ENCODE measurements at regions not wholly inside any gene's neighbourhood (a gene's known extent, or its start where the extent isn't known, plus 50 kb on each side); places are given as distances from the start of the nearest gene placed in this dataset.

DNA sequence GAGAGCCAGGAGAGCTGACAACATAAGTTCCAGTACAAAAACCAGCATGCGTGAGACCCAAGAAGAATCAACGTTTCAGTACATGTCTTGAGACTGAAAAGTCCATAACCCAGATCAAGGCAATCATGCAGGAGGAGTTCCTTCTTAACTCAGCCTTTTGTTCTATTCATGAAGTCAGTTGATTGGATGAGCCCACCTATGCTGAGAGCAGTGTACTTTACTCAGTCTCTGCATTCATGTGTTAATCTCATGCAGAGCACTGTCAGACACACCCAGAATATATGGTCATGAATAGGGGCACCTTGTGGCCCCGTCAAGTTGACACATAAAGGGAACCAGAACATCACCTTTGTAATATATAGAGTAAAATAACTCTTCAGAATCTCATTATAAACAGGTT, 653.6 kb upstream of the CNTNAP5 start:
- no peak for DNase-seq (ENCODE audit: low read depth)
- no peak overlapping the region for H3K4me3 ChIP-seq (ENCODE audit: low read depth, low read length)
- TF ChIP-seq, protein P1, sequence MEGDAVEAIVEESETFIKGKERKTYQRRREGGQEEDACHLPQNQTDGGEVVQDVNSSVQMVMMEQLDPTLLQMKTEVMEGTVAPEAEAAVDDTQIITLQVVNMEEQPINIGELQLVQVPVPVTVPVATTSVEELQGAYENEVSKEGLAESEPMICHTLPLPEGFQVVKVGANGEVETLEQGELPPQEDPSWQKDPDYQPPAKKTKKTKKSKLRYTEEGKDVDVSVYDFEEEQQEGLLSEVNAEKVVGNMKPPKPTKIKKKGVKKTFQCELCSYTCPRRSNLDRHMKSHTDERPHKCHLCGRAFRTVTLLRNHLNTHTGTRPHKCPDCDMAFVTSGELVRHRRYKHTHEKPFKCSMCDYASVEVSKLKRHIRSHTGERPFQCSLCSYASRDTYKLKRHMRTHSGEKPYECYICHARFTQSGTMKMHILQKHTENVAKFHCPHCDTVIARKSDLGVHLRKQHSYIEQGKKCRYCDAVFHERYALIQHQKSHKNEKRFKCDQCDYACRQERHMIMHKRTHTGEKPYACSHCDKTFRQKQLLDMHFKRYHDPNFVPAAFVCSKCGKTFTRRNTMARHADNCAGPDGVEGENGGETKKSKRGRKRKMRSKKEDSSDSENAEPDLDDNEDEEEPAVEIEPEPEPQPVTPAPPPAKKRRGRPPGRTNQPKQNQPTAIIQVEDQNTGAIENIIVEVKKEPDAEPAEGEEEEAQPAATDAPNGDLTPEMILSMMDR (IDR thresholded peaks at IDR 0.05; ENCODE audit: insufficient read depth, low read length): no peak

DNA sequence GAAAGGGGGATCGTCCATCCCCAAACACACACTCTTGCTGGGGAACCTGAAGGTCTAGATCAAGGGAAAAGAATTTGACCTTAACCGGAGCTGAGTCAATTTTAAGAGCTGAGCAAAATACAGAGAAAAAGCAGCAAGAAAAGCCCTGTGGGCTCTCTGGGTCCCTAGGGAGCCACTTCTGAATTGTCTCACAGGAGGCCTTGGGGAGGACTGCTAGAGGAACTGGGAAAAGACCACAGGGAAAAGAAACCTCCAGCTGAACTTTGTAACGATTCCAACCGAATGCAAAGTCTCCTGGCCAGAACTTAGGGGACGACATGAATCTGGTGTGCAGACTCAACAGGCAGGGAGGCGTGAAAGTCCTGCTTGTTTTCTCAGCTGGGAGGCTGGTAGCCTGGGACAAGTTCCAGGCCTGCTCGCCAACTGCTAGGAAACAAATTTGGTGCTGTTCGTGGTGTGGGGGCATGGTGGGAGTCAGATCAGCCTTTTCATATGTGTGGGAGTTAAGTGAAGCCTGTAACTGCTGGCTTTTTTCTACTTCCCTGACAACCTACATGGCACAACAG, 644.6 kb upstream of the CNTNAP5 start:
- TF ChIP-seq, protein P1 (IDR thresholded peaks at IDR 0.05; ENCODE audit: insufficient read depth, low read length): no peak
- no peak overlapping the region for H3K4me3 ChIP-seq (ENCODE audit: low read depth, low read length)
- no peak for DNase-seq (ENCODE audit: low read depth)

DNA sequence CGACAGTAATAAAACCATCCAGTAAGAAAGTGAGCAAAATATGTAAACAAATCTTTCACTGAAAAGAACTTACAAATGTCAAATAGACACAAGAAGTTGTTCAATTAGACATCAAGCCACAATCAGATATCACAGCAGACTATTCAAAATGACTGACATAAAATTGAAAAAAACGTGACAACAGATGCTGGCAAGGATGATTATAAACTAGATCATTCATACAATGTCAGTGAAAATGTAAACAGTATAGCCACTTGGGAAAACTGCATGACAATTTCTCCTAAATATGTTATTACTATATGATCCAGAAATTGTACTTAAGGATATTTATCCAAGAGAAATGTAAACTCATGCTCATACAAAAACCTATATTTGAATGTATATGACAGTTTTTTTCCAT, 609.4 kb upstream of the CNTNAP5 start:
- no peak for DNase-seq (ENCODE audit: low read depth)
- TF ChIP-seq, protein P1 (IDR thresholded peaks at IDR 0.05; ENCODE audit: insufficient read depth, low read length): no peak
- H3K4me3 ChIP-seq (ENCODE audit: low read depth, low read length): no peak overlapping the region

DNA sequence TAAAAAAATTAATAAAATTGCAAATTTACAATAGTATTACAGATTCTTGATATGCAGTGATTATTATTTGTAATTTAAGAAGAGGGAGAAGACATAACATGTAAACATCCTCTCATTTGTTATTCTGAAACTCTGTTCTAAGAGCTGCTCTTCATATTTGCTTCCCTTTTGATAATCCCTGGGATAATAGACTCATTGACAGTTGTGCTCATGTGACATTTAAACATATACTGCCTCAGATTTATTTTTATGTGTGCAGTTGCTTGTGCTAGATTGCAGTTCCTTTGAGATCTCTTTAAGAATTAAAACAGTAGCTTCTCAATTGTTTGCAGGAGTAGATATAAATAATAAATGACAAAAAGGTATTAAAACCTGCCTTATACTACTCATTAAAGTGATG, 605.1 kb upstream of the CNTNAP5 start:
- TF ChIP-seq, protein P1 (IDR thresholded peaks at IDR 0.05; ENCODE audit: insufficient read depth, low read length): no peak
- DNase-seq (ENCODE audit: low read depth): no peak
- H3K4me3 ChIP-seq (ENCODE audit: low read depth, low read length): no peak overlapping the region

DNA sequence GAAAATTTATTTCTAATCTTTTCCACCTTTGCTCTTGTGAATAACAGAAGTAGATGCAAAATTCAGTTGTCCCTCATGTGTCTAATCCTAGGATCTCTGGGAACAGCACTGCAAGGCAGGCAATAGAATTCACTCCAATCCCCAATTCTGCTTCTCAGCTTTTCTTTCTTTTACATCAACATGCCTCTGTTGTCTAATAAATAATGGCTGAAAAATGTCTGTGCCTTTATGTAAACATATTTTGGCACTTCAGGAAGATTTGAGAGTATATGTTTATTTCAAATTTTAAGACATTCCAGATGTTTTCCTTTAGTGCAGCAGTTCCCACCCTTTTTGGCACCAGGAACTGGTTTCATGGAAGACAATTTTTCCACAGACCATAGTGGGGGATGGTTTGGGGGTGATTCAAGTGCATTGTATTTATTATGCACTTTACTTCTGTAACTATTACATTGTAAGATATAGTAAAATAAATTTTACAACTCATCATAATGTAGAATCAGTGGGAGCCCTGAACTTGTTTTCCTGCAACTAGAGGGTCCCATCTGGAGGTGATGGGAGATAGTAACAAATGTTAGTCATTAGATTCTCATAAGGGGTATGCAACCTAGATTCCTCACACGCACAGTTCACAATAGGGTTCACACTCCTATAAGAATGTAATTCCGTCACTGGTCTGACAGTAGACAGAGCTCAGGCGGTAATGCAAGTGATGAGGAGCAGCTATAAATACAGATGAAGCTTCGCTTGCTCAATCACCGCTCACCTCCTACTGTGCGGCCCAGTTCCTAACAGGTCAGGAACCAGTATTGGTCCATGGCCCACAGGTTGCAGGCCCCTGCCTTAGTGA, 590.3 kb upstream of the CNTNAP5 start:
- no peak overlapping the region for H3K4me3 ChIP-seq (ENCODE audit: low read depth, low read length)
- DNase-seq (ENCODE audit: low read depth): no peak
- TF ChIP-seq, protein P1 (IDR thresholded peaks at IDR 0.05; ENCODE audit: insufficient read depth, low read length): no peak

DNA sequence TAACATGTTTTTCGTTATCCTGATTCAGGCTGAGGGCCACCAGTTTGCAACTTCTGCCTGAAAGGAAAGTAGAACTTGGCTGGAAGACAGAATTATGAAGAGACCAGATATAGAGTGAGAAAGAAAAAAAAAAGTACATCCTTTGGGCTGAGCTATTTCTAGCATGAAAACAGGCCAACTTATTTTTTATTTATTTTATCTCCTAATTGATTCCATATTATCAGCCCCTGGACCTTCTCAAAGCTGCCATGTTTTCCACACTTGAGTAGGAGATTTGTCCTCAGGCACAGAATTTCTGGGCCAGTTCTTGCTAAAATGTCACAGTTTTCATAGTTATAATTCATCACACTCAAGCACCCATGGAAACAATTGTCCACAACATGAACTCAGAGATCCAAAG, 586.8 kb upstream of the CNTNAP5 start:
- TF ChIP-seq, protein P1 (IDR thresholded peaks at IDR 0.05; ENCODE audit: insufficient read depth, low read length): no peak
- no peak overlapping the region for H3K4me3 ChIP-seq (ENCODE audit: low read depth, low read length)
- no peak for DNase-seq (ENCODE audit: low read depth)
